SHP77 treated with DMSO at 0.1 percent for 48 hours (cell line): ENCODE measurements at regions not wholly inside any gene's neighbourhood (a gene's known extent, or its start where the extent isn't known, plus 50 kb on each side); places are given as distances from the start of the nearest gene placed in this dataset.

Source experiments
- DNase-seq: peaks from one replicate; lab custom pipeline; 2025; lab: John Stamatoyannopoulos, UW

GRCh38 chr4:166363198-166363597 lies 490.2 kb downstream of the TLL1 start:
- DNase-seq, result no peak

- no peak for DNase-seq
Measured at GRCh38 chr4:166366012-166366411, 493.0 kb downstream of the TLL1 start.

GRCh38 chr4:166377578-166377977 lies 504.5 kb downstream of the TLL1 start:
- DNase-seq, result no peak

GRCh38 chr4:166386491-166387360 lies 513.7 kb downstream of the TLL1 start:
- DNase-seq, result no peak

GRCh38 chr4:166391501-166391900 lies 518.5 kb downstream of the TLL1 start:
- DNase-seq, result no peak

GRCh38 chr4:166399021-166399420 lies 526.0 kb downstream of the TLL1 start:
- no peak for DNase-seq

GRCh38 chr4:166400270-166400894 lies 527.3 kb downstream of the TLL1 start:
- peak; percentile 42 for DNase-seq

GRCh38 chr4:166413356-166413755 lies 540.3 kb downstream of the TLL1 start:
- DNase-seq, result no peak

- no peak for DNase-seq
Measured at GRCh38 chr4:166414431-166414830, 541.4 kb downstream of the TLL1 start.

- DNase-seq, result no peak
Measured at GRCh38 chr4:166415749-166416148, 542.7 kb downstream of the TLL1 start.

GRCh38 chr4:166421556-166422156 lies 548.6 kb downstream of the TLL1 start:
- no peak for DNase-seq

GRCh38 chr4:166422475-166422874 lies 549.4 kb downstream of the TLL1 start:
- no peak for DNase-seq

- DNase-seq, result no peak
Measured at GRCh38 chr4:166426300-166426863, 553.3 kb downstream of the TLL1 start.

- no peak for DNase-seq
Measured at GRCh38 chr4:166432125-166432524, 559.1 kb downstream of the TLL1 start.

- no peak for DNase-seq
Measured at GRCh38 chr4:166432842-166433241, 559.8 kb downstream of the TLL1 start.

- no peak for DNase-seq
Measured at GRCh38 chr4:166435449-166435848, 562.4 kb downstream of the TLL1 start.

- DNase-seq, result no peak
Measured at GRCh38 chr4:166458756-166459155, 585.7 kb downstream of the TLL1 start.

- DNase-seq, result no peak
Measured at GRCh38 chr4:166459621-166460020, 586.6 kb downstream of the TLL1 start.

- DNase-seq, result no peak
Measured at GRCh38 chr4:166460769-166461550, 587.9 kb downstream of the TLL1 start.

GRCh38 chr4:166481055-166481454 lies 608.0 kb downstream of the TLL1 start:
- no peak for DNase-seq

GRCh38 chr4:166481739-166482138 lies 608.7 kb downstream of the TLL1 start:
- no peak for DNase-seq

- no peak for DNase-seq
Measured at GRCh38 chr4:166482758-166483157, 609.7 kb downstream of the TLL1 start.
